Stimulated activated CD8-positive, alpha-beta memory T cell treated with anti-CD3 and anti-CD28 coated beads, Interleukin-15, amount 100 ng/mL, for 1 hour (primary cell): ENCODE measurements at regions not wholly inside any gene's neighbourhood (a gene's known extent, or its start where the extent isn't known, plus 50 kb on each side); places are given as distances from the start of the nearest gene placed in this dataset.
"Not testable (repeated sequence)": the region's sequence is repeated elsewhere in the genome, so short reads cannot be mapped to it uniquely, and the experiment has no call there.

ENCODE experiments used
- DNase-seq: peaks from one replicate; pipeline ENCODE4 v3.0.0-alpha.2; 2020; ENCODE audit warnings: low read depth

- no peak for DNase-seq
Measured at GRCh38 chr18:73544032-73544431, 603.6 kb downstream of the FBXO15 start.

GRCh38 chr18:73535990-73536389 lies 611.6 kb downstream of the FBXO15 start:
- no peak for DNase-seq

DNA sequence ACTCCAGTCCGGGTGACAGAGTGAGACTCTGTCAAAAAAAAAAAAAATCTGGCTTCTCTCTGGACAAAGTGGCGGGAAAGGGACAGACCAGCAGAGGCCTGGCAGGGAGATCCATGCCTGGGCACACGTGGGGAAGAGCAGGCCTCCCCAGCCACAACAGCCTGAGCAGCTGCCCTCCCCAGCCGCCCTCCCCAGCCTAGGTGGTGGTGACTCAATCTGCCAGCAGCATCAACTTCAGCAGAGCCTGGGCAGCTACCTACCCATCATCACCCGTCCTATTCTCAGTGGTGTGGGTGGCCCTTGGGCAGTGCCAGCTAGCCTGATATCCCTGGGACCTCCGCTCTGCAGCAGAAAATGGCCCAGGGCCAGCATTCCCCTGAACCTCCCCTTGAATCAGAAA lies 612.4 kb downstream of the FBXO15 start:
- DNase-seq, result no peak

- no peak for DNase-seq
Measured at GRCh38 chr18:73531601-73532000, 616.0 kb downstream of the FBXO15 start.

DNA sequence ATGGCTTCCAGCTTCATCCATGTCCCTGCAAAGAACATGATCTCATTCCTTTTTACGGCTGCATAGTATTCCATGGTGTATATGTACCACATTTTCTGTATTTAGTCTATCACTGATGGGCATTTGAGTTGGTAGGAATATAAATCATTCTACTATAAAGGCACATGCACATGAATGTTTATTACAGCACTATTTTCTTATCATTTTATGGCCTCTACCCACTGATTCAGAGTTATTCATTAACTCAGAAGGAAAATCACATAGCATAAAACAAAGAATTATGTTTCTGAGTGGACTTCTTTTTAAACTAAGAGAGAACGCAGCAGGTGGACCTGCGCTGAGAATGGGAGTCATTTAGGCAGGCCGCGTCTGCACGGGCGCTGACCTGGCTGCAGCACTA lies 619.6 kb downstream of the FBXO15 start:
- DNase-seq, result no peak

DNA sequence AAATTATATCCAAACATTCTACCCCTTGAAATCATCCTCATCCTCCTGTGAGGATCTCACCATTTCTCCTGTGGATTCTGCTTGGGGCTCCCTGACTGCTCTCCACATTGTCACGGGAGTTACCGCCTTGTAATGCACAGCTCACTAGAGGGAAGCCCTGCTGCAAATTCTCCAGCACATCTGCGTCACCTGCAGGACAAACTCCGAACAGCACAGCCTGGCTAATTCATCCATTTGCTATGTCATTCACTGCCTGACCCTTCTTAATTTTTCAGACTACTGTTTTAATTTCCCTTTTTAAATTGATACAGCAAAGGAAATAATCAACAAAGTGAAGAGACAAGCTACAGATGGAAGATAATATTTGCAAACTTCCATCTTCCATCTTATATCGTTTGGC lies 627.4 kb downstream of the FBXO15 start:
- DNase-seq, result no peak

DNA sequence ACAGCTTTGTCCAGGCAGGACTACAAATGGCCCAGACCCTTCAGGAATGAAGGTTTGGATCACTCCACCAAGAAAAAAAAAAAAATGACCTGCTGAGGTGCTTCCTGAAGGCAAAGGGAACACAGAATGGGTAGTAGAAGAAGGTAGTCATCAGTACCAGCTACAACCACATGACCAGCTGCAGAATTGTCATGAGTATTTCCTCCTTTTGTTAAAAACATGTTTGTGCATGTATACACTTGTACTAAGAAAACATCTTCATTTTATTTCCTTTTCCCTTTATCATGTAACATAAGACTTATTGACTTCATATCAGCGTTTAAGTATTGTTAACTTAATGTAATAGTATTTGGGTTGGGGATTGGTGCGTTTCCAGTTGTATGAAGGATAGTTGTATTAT lies 631.6 kb downstream of the FBXO15 start:
- not testable (repeated sequence) for DNase-seq

DNA sequence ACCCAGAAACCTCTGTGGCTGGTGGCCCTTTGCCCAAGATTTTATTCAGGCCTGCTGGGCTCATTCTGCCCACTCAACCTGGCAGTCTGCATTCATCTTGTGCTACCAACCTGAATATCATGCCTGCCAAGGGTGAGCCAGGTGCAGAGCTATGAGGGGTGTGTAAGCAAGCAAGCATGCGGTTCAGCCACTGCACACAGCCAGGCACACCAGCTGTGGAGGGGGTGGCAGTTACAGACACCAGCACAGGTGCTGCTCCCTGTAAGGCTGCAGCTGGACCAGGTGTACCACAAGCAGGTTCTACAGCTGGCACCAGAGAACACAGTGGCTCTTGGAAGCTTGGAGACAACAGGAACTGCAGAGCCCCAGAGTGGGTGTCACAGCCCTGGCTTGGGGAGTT lies 633.2 kb downstream of the FBXO15 start:
- DNase-seq, result no peak

DNA sequence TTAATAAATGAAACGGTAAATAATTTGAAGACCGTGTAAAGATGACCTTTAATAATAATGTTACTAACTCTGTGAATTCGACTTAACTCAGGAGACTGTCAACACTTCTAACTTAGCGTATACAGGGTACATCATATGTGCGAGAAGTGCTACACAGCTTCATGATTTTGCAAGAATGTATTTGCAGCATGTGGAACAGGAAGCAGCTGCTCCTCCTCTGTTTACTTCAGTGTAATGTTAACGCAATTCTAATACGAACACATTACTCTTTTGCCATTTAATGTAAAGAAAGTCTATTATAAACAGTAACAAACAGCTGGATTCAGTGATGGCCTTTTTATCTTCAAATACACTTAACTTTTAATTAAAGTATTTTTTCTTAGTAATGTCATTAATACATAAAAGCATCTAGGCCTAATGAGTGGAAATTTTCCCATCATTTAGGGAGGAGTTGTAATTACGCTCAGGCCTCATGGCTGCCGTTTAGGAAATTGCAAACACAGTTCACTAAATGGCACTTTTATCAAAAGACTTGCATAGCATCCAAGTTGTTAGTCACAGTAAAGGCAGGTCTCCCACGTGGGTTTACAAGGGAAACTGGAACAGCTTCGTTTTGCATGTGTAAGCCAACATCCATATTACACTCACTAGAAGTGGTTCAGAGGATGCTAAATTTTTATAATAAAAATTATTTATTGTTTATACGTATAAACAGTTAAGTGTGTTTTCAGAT lies 635.7 kb downstream of the FBXO15 start:
- DNase-seq, result no peak

- DNase-seq, result no peak
Measured at GRCh38 chr18:73509460-73509859, 638.2 kb downstream of the FBXO15 start.

GRCh38 chr18:73503326-73503725 lies 635.5 kb upstream of the NETO1 start:
- no peak for DNase-seq

DNA sequence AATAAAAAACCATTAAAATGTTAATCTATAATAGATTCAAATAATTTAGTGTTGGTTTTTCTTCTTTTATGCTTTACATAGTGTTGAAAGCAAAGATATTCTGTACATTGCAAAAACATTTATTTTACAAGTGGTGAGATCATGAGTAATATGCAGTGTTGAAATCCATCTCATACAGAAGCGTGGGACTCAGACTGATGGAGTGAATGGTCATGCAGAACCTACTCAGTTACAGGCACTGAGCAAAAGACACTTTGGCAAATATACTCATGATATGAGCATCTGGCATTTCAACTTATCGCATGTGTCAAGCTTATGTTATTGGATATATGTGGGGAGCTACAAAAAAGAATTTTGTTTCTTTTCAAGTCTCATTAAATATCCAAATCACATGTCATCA lies 620.2 kb upstream of the NETO1 start:
- no peak for DNase-seq

- DNase-seq, result no peak
Measured at GRCh38 chr18:73485166-73485565, 617.4 kb upstream of the NETO1 start.

DNA sequence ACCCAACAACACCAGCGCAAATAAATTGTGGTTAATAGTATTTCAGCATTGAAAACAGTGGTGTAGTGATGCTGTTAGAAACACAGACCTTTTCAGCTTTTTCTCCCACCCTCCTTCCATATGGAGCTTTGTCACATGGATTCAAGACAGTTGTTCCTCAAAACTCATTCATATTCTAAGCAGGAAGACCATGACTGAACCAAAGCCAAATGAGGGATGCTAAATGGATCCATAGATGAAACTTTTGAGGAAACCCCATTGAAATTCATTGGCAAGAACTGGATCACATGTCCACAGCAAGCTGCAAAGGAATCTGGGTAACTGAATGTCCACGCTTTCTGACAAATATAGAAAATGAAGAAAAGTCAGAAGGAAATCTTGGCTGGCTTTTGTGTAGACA lies 615.1 kb upstream of the NETO1 start:
- no peak for DNase-seq

DNA sequence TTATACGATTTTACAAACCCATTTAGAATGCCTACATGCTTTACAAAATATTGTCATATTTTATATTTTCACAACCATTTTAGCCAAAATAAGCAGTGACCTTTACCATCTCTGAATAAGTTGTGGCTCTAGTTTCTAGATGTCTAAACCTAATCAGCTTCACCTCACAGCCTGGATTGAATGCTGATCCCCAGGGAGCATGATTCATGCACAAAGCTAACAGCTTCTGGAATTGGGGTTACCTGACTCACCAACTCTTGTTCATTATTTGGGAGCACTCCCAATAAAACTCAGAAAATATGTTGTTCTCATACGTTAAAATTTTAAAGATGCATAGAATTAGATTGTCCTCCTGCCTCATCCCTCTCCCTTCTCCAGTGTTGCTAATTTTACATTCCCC lies 611.7 kb upstream of the NETO1 start:
- DNase-seq, result no peak

- no peak for DNase-seq
Measured at GRCh38 chr18:73478191-73478590, 610.4 kb upstream of the NETO1 start.

GRCh38 chr18:73476031-73476430 lies 608.2 kb upstream of the NETO1 start:
- no peak for DNase-seq

DNA sequence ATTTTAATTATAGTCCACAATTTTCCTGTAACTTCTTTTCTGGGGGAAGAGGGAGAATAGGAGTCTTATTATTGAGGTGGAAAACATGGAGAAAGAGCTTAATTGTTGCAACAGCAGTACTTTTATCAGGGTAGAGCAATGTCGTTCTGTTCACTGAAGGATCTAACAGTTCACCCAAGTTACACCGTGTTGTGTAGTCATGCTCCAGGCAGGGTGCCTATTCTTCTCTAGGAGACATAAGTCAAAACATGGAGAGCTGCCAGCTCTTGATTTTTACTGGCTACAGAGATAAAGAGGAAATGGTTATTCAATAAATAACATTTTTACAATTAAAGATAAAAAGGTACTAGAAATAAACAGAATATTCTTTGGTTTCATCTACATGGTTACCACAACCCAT lies 594.3 kb upstream of the NETO1 start:
- DNase-seq, result no peak

- no peak for DNase-seq
Measured at GRCh38 chr18:73461780-73462059, 593.9 kb upstream of the NETO1 start.

- DNase-seq, result no peak
Measured at GRCh38 chr18:73461038-73461779, 593.4 kb upstream of the NETO1 start.

DNA sequence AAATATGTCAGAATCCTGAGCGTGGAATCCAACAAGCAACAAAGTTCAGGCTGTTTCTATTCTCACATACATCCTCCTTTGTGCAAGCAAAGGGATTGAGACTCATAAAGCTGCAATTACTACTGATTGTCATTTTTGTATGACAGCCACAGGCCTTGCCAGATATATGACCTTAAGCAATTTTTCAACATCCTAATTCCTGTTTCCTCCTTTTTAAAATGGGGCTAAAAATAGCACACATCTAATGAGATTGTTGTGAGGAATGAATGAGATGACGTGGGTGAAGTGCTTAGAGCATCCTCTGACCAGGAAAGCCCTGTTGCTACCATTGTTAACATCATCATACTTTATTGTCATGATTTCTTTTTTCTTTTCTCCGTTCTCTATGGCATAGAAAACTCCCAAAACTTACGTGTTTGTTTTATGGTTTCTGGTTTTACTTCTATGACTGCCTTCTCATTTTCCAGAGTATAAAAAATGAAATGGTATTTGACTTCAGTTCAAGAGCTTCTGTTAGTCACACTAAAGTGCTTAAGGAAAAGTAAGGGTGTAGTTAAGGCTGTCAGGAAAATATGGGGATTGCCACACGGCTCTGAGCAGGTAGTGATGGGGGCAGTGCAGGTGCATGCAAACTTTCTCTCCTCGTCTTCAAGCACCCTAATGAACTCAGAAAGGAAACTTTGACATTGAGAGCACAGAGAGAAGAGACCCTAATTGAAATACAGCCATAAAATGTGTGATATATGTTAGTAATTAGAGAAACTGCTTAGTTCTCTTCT lies 590.6 kb upstream of the NETO1 start:
- DNase-seq, result no peak

GRCh38 chr18:73456643-73457042 lies 588.9 kb upstream of the NETO1 start:
- DNase-seq, result no peak

DNA sequence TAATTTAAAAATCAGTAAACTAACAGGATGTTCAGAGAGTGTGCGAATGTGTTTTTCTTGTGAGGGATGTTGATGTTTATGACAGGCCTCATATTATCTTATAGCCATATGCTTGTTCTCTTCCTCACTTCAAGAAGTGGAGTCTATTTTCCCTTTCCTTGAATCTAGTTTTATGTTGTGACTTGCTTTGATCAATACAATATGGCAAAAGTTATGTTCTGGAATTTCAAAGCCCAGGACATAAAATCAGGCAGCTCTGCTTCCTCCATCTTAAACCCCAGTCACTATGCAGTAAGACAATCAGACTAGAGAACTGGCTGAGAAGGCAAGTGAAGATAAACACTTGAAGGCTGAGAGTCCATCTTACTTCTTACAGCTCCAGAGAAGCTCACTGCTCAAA lies 585.1 kb upstream of the NETO1 start:
- no peak for DNase-seq
